ENCODE measurements at regions not wholly inside any gene's neighbourhood (a gene's known extent, or its start where the extent isn't known, plus 50 kb on each side); places are given as distances from the start of the nearest gene placed in this dataset.

DNA sequence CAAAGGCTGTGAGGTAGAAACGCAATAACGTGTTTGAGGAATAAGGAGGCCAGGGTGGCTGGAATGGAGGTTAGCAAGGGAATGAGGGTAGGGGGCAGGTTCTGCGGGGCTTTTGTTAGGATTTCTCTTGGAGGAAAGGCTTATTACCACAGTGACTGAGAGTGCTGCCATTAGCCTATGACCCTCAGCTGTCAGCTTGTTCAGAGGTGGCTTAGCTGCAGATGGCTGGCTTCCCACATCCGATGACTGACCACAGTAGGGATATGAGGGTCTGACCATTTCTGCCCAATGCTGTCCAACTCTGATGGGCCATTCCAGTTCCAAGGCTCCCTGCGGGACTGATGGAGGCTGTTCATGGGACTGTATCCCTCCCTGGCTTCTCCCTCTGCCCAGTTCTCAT, 181.8 kb downstream of the MIAT start:
- TF ChIP-seq POLR2AphosphoS5 (IDR thresholded peaks at IDR 0.05; ENCODE audit: low read depth, low read length) (no peak), REST (IDR thresholded peaks at IDR 0.05; ENCODE audit: insufficient read depth in 1 of 2, low read depth in 2 of 2, low read length in 2 of 2) (no peak), TAF1 (IDR thresholded peaks at IDR 0.05; ENCODE audit: borderline replicate concordance, insufficient read depth, low read length) (no peak), SIN3A (IDR thresholded peaks at IDR 0.05; ENCODE audit: borderline replicate concordance, insufficient read depth, low read length) (no peak)

Measured in PFSK-1 (cell line).